Skeletal muscle satellite cell (primary cell): ENCODE measurements at regions not wholly inside any gene's neighbourhood (a gene's known extent, or its start where the extent isn't known, plus 50 kb on each side); places are given as distances from the start of the nearest gene placed in this dataset.
A peak's percentile ranks its signal among the peaks of the same experiment; 100 is the strongest.

Experiments used
- H3K27me3 ChIP-seq: 2 replicates; pipeline ENCODE4 v1.7.0; 2013; ENCODE audit warnings: low read length; ENCODE audit not compliant: control insufficient read depth, insufficient read depth
- H3K36me3 ChIP-seq: 2 replicates; pipeline ENCODE4 v1.7.0; 2013; ENCODE audit warnings: mild to moderate bottlenecking, control low read depth, low read length; ENCODE audit not compliant: insufficient read depth
- H3K4me1 ChIP-seq: 2 replicates; pipeline ENCODE4 v1.7.0; 2013; ENCODE audit warnings: low read length; ENCODE audit not compliant: control insufficient read depth, insufficient read depth
- H3K4me2 ChIP-seq: 2 replicates; pipeline ENCODE4 v1.7.0; 2013; ENCODE audit warnings: mild to moderate bottlenecking, low read length
- H3K4me3 ChIP-seq: 2 replicates; pipeline ENCODE4 v1.7.0; 2013; ENCODE audit warnings: low read length
- H3K9ac ChIP-seq: 2 replicates; pipeline ENCODE4 v1.7.0; 2013; ENCODE audit warnings: mild to moderate bottlenecking, low read depth, low read length, moderate library complexity
- H3K9me3 ChIP-seq: replicated peaks from 2 replicates; pipeline ENCODE4 v1.7.0; 2013; ENCODE audit warnings: mild to moderate bottlenecking, control low read depth, low read length

DNA sequence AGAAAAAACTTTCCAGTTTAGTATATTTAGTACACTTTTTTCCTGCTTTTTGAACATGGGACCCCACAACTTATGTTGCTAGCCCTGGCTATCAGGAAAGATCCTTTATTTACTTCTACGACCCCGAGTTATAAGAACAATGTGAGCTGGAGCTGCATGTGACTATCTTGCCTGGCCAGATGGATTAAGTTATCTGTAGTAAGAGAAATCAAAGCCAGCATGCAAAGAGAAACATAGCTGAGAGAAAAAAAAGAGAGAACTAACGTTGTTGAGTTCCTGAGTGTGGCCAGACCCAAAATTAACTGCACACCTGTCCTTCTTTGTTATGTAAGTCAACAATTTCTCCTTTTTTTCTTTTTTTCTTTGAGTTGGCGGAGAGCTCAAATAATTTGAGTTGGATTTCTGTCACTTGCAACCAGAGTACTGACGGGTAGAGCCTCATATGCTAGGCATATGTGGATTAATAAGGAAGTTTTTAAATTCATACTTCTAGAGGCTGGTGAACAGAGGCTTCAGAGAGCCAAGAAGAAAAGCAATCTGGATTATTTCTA is 219.5 kb downstream of the HACE1 start:
- Histone ChIP-seq H3K4me1 (peaks cover 31% of the 10 kb centered on the region), H3K36me3 (no peaks in the 10 kb centered on the region), H3K9me3 (no peaks in the 10 kb centered on the region), H3K27me3 (no peaks in the 10 kb centered on the region), H3K9ac (no peak overlapping the region), H3K4me2 (no peak overlapping the region), H3K4me3 (no peak overlapping the region)

DNA sequence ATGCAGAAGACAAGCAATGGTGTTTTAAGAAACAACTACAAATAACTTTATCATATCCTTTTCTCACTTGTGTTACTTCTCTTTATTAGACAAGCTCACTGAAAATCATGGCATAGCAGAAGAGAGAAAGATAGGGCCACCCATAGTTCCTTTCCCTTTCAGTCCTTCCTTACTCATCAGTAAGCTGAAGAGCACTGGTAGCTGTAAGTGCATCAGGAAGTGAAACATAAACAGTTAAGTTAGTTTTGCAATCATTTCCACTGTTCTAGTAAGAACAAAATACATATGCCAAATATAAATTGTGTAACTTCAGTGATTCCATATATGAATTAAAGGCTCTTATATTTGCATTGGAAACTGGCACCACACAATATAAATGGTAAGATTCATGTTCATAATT is 220.1 kb downstream of the HACE1 start:
- no peaks in the 10 kb centered on the region for H3K9me3 ChIP-seq
- no peak overlapping the region for H3K9ac ChIP-seq
- H3K4me2 ChIP-seq, result peak overlapping the region; percentile 2
- no peak overlapping the region for H3K4me3 ChIP-seq
- H3K36me3 ChIP-seq, result no peaks in the 10 kb centered on the region
- H3K4me1 ChIP-seq, result peaks cover 31% of the 10 kb centered on the region
- no peaks in the 10 kb centered on the region for H3K27me3 ChIP-seq

DNA sequence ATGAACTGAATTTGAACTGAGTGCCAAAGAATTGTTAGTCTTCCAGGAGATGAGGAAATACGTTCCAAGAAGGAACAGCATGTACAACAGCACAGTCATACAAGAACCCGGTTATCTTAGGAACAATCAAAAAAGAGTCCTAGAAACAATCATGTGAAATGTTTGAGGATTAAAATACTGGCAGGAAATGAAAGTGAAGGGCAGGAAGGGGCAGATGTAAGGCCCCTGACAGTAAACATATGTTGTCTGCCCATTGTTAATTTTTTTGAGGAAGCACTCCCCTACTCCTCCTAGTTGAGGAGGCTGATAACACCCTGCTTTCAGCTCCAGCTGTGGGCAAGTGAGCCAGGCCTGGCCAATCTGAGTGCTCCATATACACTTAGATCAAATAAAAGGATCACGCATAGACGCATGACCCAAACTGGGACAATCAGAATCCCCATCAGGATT is 220.9 kb downstream of the HACE1 start:
- Histone ChIP-seq H3K4me2 (peak overlapping the region; percentile 9), H3K9me3 (no peaks in the 10 kb centered on the region)

DNA sequence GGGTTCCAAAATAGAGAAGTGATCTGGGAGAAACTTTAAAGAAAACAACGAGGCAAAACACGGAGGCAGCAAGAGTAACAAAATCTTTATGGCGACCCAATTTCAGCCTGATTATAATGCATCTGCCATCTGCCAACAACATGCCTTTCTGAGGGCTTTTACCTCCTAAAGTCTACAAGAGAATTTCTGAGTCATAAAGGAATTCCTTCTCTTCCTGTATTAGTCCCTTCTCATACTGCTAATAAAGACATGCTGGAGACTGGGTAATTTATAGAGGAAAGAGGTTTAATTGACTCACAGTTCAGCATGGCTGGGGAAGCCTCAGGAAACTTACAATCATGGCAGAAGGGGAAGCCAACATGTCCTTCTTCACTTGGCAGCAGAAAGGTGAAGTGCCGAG is 226.6 kb downstream of the HACE1 start:
- H3K9me3 ChIP-seq, result no peaks in the 10 kb centered on the region
- no peak overlapping the region for H3K4me2 ChIP-seq
- peaks cover 3% of the 10 kb centered on the region for H3K4me1 ChIP-seq

More for the DNA sequence above, 220.9 kb downstream of the HACE1 start:
- peaks cover 31% of the 10 kb centered on the region for H3K4me1 ChIP-seq
- no peaks in the 10 kb centered on the region for H3K36me3 ChIP-seq
- no peak overlapping the region for H3K9ac ChIP-seq
- H3K27me3 ChIP-seq, result no peaks in the 10 kb centered on the region
- no peak overlapping the region for H3K4me3 ChIP-seq

DNA sequence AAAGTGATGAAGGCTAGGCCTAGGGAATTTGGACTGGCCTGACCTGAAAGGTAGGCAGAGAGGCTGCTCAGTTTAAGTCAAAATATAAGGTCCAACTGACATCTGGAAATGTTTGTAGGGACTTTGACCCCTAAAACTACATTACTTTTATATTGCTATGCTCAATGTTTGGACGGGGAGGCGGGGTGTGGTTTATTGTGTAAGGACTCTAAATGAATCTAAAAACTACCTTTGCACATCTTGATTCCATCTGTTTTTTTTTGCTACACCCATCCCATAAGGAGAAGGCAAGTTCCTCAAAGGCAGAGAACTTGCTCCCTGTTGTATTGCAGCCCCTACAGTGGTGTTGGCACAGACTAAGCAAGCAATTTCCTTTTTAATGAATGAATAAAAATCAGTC is 227.1 kb downstream of the HACE1 start:
- Histone ChIP-seq H3K4me3 (no peak overlapping the region), H3K27me3 (no peaks in the 10 kb centered on the region), H3K36me3 (no peaks in the 10 kb centered on the region), H3K4me2 (no peak overlapping the region), H3K9ac (no peak overlapping the region), H3K4me1 (no peaks in the 10 kb centered on the region), H3K9me3 (no peaks in the 10 kb centered on the region)

More for the DNA sequence above, 226.6 kb downstream of the HACE1 start:
- Histone ChIP-seq H3K9ac (no peak overlapping the region), H3K36me3 (no peaks in the 10 kb centered on the region), H3K4me3 (no peak overlapping the region), H3K27me3 (no peaks in the 10 kb centered on the region)

DNA sequence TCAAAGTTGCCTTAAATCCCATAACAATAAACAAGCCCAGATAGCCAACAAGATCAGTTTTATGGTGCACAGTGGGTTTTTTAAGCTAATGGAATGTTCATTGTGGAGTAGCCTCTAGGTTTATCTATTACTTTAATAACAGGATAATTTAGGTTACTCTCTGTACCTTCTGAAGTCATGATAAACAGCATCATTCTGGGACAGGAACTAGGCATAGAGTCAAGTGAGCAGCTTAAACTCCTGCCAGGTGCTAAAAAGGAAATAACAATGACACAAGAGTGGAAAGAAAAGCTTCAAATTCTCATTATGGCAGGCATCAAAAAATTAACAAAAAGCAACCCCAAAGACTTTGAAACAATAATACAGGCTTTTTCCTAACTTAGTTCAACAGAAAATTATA is 228.8 kb downstream of the HACE1 start:
- Histone ChIP-seq H3K9ac (no peak overlapping the region), H3K36me3 (no peaks in the 10 kb centered on the region), H3K4me2 (no peak overlapping the region), H3K4me3 (no peak overlapping the region), H3K27me3 (no peaks in the 10 kb centered on the region), H3K4me1 (peaks cover 4% of the 10 kb centered on the region), H3K9me3 (no peaks in the 10 kb centered on the region)

DNA sequence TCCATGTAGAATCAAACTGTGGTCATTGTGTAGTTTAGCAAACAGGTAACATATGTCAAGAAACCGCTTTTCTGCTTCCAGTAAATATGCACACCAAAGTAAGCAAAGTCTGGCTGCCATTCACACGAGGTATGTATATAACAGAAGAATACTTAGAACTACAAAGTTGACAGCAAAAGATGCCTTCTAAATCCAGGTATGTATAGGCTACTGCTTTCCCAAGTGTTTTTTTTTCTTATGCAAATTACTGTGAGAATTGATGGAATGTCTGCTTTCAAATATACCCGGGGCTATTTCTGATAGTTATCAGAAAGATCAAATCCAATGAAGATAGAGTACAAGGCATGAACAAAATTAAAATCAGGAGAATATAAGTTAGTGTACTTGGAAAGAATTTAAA is 229.2 kb downstream of the HACE1 start:
- no peaks in the 10 kb centered on the region for H3K36me3 ChIP-seq
- no peak overlapping the region for H3K4me3 ChIP-seq
- no peak overlapping the region for H3K9ac ChIP-seq
- no peak overlapping the region for H3K4me2 ChIP-seq
- H3K9me3 ChIP-seq, result no peaks in the 10 kb centered on the region
- H3K4me1 ChIP-seq, result peaks cover 7% of the 10 kb centered on the region
- no peaks in the 10 kb centered on the region for H3K27me3 ChIP-seq

DNA sequence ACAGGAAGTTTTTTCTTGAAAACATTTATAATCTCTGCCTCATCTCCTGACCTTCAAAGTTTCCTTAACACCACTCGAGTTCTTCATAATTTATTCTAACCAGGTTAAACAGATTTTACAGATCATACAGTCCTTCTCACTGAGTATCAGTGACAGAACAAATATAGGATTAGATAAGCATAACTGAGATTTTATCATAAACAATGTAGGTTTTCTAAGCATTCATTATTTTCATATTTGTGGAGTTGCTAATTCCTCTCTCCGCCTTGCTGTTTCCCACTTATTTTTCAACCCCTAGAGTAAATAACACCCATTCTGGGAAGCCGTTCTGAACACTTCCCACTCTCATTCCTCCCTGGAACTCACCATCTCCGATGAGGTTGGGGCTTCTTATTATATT is 229.9 kb downstream of the HACE1 start:
- no peaks in the 10 kb centered on the region for H3K27me3 ChIP-seq
- no peak overlapping the region for H3K4me3 ChIP-seq
- H3K9me3 ChIP-seq, result no peaks in the 10 kb centered on the region
- H3K4me2 ChIP-seq, result no peak overlapping the region
- H3K36me3 ChIP-seq, result no peaks in the 10 kb centered on the region
- no peak overlapping the region for H3K9ac ChIP-seq
- H3K4me1 ChIP-seq, result peaks cover 10% of the 10 kb centered on the region

DNA sequence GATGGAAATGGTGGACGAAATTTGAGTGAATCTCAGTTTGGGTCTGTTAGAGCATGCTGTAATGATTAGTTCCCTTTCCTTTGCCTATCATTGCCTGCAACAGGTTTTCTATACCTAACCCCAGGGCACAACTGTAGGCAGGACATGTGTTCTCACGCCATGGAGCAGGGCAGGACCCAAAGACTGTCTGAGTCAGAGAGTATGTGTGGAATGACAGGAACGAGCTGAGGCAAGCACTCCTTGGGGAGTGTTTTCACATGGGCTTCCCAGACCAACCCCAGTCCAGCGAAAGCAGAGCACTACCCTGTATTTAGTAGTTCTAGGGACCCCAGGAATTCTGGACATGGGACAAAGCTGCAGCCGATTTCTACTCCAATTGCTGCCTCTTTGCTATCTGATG is 234.2 kb downstream of the HACE1 start:
- no peaks in the 10 kb centered on the region for H3K36me3 ChIP-seq
- no peak overlapping the region for H3K4me3 ChIP-seq
- peak overlapping the region; percentile 37 for H3K4me2 ChIP-seq
- H3K9me3 ChIP-seq, result no peaks in the 10 kb centered on the region
- no peaks in the 10 kb centered on the region for H3K27me3 ChIP-seq
- H3K4me1 ChIP-seq, result peaks cover 14% of the 10 kb centered on the region
- H3K9ac ChIP-seq, result no peak overlapping the region

DNA sequence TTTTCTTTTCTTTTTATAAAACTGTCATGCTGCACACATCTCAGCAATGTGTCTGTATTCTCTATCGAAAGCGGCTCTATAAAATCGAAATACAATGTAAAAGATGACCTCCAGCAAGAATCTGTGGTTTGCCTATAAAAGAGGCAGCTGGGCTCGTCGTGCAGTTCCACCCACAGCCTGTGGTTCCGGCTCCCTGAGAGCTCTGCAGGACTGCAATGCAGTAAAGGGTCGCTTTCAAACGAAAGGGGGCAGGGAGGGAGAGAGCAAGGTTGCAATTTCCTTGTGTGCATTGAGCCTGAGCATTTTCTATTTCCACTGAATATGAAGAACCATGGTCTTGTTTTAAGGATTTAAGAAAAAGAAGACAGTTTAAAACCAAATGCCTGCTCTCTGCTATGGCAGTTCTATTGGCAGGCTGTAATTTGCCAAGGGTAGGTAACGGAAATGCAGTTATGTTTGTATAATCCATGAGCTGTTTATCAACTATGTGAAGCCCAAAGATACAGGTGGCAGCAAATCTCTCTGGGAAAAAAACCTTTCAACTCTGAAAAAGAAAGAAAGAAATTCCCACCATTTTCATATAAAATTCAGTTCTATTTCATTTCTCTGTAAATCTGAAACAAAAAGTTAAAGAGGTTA is 236.5 kb downstream of the HACE1 start:
- Histone ChIP-seq H3K9me3 (no peaks in the 10 kb centered on the region), H3K4me1 (peaks cover 14% of the 10 kb centered on the region), H3K27me3 (no peaks in the 10 kb centered on the region), H3K4me3 (no peak overlapping the region), H3K4me2 (peak overlapping the region; percentile 33), H3K36me3 (no peaks in the 10 kb centered on the region), H3K9ac (no peak overlapping the region)

DNA sequence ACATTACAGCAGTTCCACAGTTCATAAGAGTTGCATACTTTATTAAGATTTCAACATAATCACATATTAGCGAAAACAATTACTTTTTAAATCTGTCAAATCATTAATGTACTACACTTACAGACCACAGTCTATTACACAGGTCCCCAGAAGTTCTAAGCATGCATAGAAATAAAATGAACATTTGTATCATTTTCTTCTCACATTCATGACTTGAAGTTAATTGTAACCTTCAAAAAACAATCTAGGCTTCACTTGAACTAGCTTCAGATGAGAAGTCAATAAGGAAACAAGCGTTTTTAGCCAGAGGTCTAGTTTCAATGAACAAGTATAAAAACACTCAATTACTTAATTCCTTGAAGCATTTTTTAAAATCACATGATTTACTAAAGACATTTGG is 238.3 kb downstream of the HACE1 start:
- H3K27me3 ChIP-seq, result no peaks in the 10 kb centered on the region
- no peak overlapping the region for H3K4me2 ChIP-seq
- no peak overlapping the region for H3K9ac ChIP-seq
- H3K4me3 ChIP-seq, result no peak overlapping the region
- H3K36me3 ChIP-seq, result no peaks in the 10 kb centered on the region
- H3K4me1 ChIP-seq, result peaks cover 14% of the 10 kb centered on the region
- no peaks in the 10 kb centered on the region for H3K9me3 ChIP-seq

DNA sequence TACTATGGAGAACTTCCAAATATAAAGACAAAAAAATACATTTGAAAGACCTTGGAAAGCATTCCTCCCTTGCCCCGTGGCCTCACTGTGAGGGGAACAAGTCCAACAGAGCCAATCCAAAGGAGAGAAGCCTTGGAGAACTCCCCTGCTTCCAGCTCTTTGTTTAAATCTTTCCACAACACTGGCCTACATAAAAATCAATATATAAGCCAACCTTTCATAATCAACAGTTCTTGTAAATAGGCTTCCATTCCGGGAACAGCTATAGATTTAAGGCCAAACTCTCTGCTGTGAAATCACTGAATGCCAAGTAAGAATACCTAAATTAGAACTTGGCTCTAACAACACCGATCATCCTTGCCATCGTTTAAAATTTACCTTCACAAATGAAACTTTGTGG is 242.1 kb downstream of the HACE1 start:
- no peaks in the 10 kb centered on the region for H3K9me3 ChIP-seq
- H3K4me2 ChIP-seq, result no peak overlapping the region
- H3K27me3 ChIP-seq, result no peaks in the 10 kb centered on the region
- peaks cover 10% of the 10 kb centered on the region for H3K4me1 ChIP-seq
- H3K4me3 ChIP-seq, result no peak overlapping the region
- no peak overlapping the region for H3K9ac ChIP-seq
- H3K36me3 ChIP-seq, result no peaks in the 10 kb centered on the region
